Activated CD4-positive, alpha-beta T cell treated with anti-CD3 and anti-CD28 coated beads, Interleukin-2, Interleukin-6, amounts not matched to agents 100 ng/mL and 50 ng/mL, durations not matched to agents 16 hours and 8 hours (primary cell): ENCODE measurements at regions not wholly inside any gene's neighbourhood (a gene's known extent, or its start where the extent isn't known, plus 50 kb on each side); places are given as distances from the start of the nearest gene placed in this dataset.
"Not testable (repeated sequence)": the region's sequence is repeated elsewhere in the genome, so short reads cannot be mapped to it uniquely, and the experiment has no call there.

Source experiments
- DNase-seq: peaks from one replicate; pipeline ENCODE4 v3.0.0-alpha.2; 2020

DNA sequence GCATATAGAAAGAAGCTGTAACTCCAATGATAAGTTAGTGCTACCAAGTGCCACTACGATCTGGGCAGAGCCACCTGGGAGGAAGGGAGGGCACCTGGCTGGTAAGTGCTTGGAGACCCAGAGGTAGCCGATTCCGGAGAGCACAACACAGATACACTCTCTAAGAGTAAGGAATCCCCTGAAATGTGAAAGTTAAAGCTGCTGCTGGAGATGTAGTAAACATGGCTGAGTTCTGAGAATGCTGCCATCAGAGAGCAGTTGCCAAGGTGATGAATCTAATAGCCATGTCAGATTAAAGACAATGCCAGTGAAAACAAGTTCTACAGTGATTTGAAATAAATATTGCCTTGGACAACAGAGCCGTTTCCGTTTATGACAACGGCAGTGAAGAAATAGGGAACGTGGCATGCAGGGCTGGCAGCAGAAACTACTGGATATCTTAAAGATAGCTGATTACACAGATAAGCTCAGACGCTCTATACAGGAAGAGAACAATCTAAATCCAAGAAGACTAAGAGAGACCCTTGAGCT, 561.2 kb upstream of the C9orf72 start:
- DNase-seq, result no peak

DNA sequence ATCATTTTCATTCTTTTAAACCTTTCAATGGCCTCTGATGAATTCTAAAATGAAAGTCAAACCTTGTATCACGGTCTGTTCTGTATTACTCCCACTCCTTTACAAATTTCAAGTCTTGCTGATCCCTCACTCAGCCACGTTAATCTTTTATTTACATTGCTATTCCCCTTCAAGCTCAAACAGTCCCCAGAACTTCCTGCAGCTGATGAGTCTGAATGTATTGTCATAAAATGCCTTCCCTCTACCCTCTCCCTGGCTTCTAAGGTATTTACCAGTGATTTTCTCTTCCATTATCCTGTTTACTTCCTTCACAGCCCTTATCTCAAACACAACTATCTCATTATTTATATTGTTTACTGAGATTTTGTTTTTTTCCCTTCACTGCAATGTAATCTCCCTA, 562.3 kb upstream of the C9orf72 start:
- no peak for DNase-seq

GRCh38 chr9:28136113-28136512, 562.8 kb upstream of the C9orf72 start:
- no peak for DNase-seq

DNA sequence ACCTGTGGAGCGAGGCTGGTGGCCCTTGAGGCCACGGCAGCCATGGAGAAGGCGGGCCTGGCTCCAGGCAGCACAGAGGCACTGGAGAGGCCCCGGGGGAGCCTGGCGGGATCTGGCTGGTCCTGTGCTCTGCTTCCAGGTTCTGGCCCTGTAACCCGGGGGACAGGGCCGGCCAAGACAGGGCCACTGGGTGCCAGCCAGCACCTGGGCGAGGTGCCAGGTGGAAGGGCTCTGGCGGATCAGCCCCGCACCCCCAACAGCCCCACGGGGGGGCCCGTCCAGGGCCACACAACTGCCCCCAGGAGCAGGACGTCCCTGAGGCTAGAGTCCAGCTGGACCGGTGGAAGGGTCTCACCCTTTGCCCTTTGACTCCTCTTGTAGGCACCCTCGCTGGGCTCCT, 574.1 kb upstream of the C9orf72 start:
- not testable (repeated sequence) for DNase-seq

DNA sequence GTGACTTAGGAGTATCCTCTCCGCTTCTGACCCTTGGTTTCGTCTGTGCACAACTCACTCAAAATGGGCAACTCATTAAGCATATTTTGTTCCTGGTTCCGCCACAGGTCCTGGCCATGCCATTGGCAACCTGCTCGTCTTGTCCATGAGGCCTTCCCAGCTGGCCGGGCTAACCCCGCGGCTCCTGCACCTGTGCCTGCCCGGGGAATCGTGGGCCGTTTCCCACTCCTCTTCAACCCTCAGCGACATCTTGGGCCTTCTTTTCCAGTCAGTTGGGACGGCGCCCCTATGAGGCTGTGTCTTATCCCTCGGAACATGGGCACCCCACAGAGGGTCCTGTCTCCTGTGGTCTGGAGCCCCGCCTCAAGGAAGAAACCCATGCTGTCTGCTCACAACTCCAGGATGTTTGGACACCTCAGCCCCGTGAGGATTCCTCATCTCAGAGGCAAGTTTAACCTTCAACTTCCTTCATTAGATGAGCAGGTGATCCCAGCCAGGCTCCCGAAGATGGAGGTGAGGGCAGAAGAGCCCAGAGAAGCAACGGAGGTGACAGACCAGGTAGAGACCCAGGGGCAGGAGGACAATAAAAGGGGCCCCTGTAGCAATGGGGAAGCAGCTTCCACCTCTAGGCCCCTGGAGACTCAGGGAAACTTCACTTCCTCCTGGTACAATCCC, 574.8 kb upstream of the C9orf72 start:
- DNase-seq, result not testable (repeated sequence)

DNA sequence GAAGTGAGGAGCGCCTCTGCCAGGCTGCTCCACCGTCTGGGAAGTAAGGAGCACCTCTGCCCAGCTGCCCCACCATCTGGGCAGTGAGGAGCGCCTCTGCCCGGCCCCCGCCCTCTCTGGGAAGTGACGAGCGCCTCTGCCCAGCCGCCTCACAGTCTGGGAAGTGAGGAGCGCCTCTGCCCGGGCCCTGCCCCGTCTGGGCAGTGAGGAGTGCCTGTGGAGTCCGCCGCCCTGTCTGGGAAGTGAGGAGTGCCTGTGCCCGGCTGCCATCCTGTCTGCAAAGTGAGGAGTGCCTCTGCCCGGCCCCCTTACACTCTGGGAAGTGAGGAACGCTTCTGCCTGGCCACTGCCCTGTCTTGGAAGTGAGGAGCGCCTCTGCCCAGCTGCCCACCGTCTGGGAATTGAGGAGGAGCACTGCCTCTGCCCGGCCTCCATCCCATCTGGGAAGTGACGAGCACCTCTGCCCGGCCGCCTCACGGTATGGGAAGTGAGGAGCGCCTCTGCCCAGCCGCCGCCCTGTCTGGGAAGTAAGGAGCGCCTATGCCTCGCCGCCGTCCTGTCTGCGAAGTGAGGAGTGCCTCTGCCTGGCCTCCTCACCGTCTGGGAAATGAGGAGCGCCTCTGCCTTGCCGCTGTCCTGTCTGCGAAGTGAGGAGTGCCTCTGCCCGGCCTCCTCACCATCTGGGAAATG, 576.2 kb upstream of the C9orf72 start:
- not testable (repeated sequence) for DNase-seq

DNA sequence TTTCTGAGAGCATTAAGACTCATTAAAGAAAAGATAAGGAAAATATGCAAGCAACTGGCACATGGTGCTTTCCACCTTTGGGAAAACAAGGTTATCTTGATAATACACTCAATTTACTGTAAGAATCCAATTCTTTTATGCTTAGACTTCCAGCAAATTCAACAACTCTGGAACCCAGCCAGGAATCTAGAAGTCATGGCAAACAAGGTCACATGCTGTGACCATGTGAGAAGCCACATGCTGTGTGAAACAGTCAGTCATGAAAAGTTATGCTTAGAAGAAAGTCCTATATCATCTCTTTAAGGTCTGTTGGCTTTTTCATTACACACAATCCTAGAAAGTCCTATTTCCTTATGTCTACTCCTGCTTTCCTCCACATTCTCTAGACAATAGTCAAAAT, 581.8 kb upstream of the C9orf72 start:
- no peak for DNase-seq

GRCh38 chr9:28155671-28156070, 582.4 kb upstream of the C9orf72 start:
- DNase-seq, result no peak

DNA sequence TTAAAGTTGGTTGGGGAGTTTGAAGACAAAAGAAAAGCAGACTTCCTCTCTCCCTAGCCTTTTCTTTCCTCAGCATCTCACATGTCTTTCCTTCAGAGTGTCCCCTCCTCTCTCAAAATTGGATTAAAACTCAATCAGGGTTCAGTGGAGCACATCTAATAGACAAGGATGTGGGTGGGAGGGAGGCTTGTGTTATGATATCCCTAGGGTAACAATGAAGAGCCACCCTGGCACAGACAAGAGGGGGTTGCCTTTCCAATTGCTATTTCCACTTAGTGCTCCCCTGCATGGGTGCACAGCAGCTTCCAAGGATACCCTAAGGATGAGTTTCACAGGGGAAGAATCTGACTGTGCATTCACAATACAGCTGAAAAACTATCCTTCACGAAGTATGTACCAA, 585.2 kb upstream of the C9orf72 start:
- DNase-seq, result no peak

DNA sequence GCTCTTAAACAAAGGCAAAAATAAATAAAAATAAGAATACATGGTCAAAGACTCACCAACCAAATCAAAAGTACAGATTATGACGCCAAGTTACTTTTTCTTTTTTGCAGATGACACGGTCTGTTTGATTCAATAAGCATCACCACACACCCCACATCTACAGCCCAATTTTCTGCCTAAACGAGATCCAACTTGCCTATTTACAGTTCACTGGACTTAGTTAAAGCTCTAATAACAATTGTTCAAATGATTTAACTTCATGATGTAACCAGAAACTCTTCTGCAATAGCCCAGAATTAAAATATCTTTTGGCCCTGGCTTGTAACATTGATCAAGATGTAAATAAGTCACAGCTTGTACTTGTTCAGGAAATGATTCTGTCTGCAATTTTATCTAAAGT, 590.3 kb upstream of the C9orf72 start:
- DNase-seq, result no peak

DNA sequence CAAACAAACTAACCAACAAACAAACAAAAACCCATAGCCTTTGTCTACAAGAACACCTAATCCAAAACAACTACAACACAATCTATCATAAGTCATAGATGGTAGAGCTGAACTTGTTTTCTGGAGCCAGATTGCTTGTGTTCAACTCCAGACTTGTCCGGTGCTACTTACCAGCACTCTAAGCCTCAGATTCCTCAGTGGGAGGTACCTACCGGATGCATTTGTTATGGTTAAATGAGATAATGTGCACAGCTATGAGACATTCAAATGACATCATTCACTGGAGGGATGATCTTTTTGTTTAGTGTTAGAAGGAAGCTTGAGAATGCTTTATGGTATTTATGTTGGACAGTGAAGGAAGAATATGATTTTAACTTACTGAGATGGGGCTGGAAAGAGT, 592.9 kb upstream of the C9orf72 start:
- no peak for DNase-seq

- DNase-seq, result no peak
Observed at GRCh38 chr9:28177142-28177541, 603.9 kb upstream of the C9orf72 start.

DNA sequence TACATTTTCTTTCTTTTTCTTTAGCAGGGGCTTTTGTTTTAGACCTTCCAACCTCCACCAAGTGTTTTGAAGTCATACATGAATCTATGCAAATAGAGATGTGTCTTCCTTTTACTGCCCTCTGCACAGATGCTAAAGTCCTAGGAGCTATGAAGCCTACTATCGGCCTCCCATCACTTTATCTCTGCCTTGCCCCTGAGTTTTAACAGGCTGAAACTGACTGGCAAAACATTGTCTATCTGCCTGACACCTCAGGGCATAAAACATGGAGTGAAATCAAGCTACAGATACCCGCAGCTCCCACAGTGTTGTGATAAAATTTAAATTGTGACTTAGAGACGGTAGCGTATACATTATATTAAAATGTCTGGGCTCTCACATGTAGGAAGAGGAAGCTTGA, 604.6 kb upstream of the C9orf72 start:
- DNase-seq, result no peak

- no peak for DNase-seq
Observed at GRCh38 chr9:28179893-28180292, 606.6 kb upstream of the C9orf72 start.

DNA sequence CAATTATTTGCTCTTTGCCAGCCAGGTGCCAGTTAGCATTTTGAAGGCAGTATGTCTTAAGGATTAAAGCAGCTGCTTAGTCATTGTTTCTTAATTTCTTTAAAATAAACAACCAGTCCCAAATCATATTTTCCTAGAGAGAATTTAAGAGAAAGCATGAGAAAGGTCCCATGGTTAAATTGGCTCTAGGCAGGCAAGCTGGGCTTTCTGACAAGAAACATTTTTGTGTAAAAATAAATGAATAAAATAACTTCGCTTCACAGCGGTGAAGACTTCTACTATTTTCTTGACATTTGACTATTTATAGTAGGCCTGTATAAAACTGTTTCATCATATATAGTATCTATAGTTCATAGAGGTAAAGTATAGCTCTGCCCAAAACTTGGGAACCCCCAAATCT, 617.7 kb upstream of the C9orf72 start:
- no peak for DNase-seq

DNA sequence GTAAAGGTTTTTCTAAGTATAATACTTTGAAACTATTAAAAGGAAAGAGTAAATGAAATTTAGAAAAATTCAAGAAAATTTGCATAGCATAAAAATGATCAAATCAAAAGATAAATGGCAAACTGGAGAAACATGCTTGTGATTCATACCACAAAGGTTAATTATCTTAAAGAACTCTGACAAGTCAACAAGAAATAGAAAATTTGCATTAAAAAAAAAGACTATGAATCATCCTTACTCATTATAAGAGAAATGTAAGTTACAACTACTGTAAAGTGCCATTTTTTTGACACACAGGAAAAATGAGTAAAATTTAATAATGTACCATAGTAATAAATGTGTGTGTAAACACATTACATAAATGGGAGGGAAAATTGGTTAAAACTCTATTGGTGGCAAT, 624.4 kb upstream of the C9orf72 start:
- DNase-seq, result no peak

DNA sequence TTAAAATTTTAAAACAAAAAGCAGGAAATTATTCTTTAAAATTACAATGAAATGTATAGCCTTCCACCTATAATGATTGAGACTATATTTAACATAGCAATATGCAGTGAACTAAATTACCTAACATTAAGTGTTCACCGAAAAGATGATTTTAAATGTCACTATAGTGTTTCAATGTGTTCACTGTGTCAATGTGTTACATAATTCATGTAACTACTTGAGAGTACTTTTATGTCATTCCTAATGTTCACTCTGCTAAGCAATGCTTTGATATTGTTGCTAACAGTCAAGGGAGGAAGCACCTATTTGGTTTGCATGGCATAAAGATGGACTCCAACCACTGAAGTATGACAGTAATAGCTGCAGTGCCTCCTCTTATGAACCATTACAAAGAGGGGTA, 629.8 kb upstream of the C9orf72 start:
- DNase-seq, result no peak

DNA sequence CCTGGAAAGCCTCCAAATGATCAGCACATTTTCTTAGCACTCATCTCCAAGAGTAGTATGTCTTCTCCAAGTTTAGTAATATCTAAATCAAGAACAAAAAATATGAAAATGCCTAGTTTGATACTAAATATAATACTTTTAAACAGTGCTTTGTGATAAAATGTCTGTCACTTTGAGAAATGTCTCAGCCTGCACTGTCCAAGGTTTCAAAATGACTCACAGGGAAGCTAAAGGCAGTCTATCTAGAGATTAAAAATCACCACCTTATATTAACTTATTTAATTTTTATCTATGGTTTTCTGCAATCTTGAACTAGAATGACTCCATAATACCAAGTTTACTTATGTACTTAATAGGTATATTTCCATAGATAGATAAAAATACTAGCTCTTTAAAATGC, 633.0 kb upstream of the C9orf72 start:
- no peak for DNase-seq

- no peak for DNase-seq
Observed at GRCh38 chr9:28207657-28208056, 634.4 kb upstream of the C9orf72 start.

DNA sequence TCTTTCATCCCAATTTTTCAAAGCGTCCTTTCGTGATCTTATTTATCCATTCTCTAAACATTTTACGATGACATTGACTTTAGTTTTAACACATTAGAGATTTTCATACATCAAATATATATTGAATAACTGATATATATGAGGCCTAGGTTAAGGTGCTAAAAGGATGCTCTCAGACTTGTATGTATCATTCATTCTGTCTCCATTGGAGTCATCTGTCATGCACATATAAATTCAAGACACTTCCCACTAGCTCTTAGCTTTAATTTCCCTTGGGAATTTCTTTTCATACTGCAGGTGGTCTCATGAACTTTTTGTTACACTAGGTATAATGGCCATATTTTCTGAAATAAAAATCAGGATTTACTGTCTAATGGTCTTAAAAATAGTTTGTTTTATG, 635.8 kb upstream of the C9orf72 start:
- no peak for DNase-seq

GRCh38 chr9:28212979-28213378, 639.7 kb upstream of the C9orf72 start:
- no peak for DNase-seq

- DNase-seq, result no peak
Observed at GRCh38 chr9:28215536-28216299, 642.4 kb upstream of the C9orf72 start.

DNA sequence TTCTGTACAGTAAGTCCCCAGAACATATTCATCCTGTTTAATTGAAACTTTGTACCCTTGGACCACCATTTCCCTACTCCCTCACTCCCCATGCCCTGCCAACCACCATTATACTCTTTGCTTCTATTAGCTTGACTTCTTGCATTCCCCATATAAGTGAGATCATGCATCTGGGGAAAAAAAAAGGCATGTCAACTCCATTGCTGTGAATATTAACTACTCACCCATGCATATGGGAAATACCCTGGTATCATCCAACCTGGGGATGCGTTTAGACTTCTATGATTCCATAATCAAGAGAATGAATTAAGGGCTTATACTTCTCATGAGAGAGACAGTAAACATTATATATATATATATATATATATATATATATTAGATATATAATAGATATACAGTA, 659.4 kb upstream of the C9orf72 start:
- DNase-seq, result no peak
